ENCODE measurements at regions not wholly inside any gene's neighbourhood (a gene's known extent, or its start where the extent isn't known, plus 50 kb on each side); places are given as distances from the start of the nearest gene placed in this dataset.
A peak's percentile ranks its signal among the peaks of the same experiment; 100 is the strongest.

DNA sequence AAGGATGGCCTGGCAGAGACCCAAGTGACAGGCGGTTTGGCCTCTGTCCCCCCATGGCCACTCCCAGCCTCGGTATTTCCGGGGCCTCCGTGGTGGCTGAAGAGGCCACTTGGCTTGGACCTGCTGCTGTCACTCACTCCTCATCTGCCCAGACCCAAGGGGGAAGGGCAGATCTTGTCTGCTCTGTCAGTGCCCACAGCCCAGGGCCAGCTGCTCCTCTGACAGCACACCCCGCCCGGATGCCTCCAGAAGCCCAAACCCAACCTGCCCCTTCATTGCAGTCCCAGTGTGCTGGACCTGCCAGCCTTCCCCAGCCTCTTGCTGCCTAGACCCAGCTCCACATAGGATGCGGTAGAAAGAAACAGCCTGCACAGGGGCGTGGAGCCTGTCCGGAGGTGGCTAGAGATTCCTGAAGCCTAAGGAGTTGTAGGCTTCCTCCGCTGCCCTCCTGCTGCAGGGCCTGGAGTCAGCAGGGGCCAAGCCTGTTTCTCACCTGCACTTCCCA, 52.0 kb downstream of the MAGEF1 start:
- peak overlapping the region; percentile 2 for H3K18ac ChIP-seq (ENCODE audit: low read length)
- WGBS (ENCODE audit: extremely low coverage, insufficient coverage, low lambda C conversion rate): no CpG with 5 or more reads among the region's 10 CpGs
- no peaks in the 10 kb centered on the region for H3K36me3 ChIP-seq (ENCODE audit: control insufficient read depth, insufficient read depth, low read length)
- H3K4me1 ChIP-seq (ENCODE audit: control insufficient read depth, low read depth, low read length): peaks cover 14% of the 10 kb centered on the region
- no peak overlapping the region for H4K8ac ChIP-seq (ENCODE audit: low read depth, low read length)
- H3K79me1 ChIP-seq (ENCODE audit: low read length): no peaks in the 10 kb centered on the region
- H3K4ac ChIP-seq (ENCODE audit: low read depth, low read length): no peak overlapping the region
- peak overlapping the region; percentile 51 for H3K9ac ChIP-seq (ENCODE audit: low read length)
- H2BK15ac ChIP-seq (replicated peaks; ENCODE audit: low read depth): no peak overlapping the region
- DNase-seq: peak; percentile 79
- H3K4me3 ChIP-seq (ENCODE audit: low read length): no peak overlapping the region
- no peak overlapping the region for H3K4me2 ChIP-seq (ENCODE audit: low read length)
- peak overlapping the region; percentile 88 for H2AK5ac ChIP-seq (ENCODE audit: low read length)
- peak overlapping the region; percentile 83 for H3K56ac ChIP-seq (ENCODE audit: low read length)
- H3K79me2 ChIP-seq (ENCODE audit: control insufficient read depth, insufficient read depth, low read length): no peaks in the 10 kb centered on the region
- peak overlapping the region; percentile 91 for H2BK5ac ChIP-seq (ENCODE audit: low read length)
- peak overlapping the region; percentile 59 for H3K23ac ChIP-seq (ENCODE audit: low read length)
- H2BK120ac ChIP-seq (ENCODE audit: low read depth, low read length): peak overlapping the region; percentile 14
- H3K27ac ChIP-seq (ENCODE audit: low read depth, low read length): no peak overlapping the region
- H3K27me3 ChIP-seq (ENCODE audit: insufficient read depth, low read length, poor library complexity): no peaks in the 10 kb centered on the region
- H4K5ac ChIP-seq (ENCODE audit: low read length): no peak overlapping the region

DNA sequence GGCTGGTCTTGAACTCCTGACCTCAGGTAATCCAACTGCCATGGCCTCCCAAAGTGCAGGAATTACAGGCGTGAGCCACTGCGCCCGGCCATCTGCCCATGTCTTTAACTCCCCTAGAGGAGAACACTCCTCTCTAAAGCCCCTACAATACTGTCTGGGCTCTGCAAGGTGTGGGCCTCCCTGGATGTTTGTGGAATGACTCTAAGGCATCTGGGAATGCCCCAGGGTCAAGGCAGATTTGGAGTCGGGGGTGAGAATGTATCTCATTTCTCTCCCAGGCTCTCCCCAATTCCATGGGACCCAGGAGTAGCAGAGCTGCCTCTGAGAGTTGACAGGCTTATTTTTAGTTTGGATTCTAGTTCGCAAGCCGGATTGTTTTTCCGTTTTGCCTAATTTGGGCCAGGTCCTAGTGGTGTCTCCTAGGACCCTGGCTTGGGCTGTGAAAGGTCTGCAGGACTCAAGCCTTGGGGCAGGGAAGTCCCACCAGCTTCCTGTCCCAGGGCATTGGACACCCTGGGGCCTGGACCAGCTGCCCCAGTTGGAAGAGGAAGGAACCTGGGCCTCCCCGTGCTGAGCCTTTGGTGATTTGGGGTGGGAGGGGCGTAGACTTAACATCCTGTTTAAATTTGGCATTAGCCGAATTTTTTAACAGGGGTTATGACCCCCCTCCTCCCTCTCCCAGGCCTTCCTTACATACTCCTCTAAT, 53.5 kb downstream of the MAGEF1 start:
- Histone ChIP-seq H3K79me1 (ENCODE audit: low read length) (no peaks in the 10 kb centered on the region), H2BK15ac (replicated peaks; ENCODE audit: low read depth) (no peak overlapping the region), H2BK5ac (ENCODE audit: low read length) (no peak overlapping the region), H3K27ac (ENCODE audit: low read depth, low read length) (peak overlapping the region; percentile 69), H3K4me1 (ENCODE audit: control insufficient read depth, low read depth, low read length) (peaks cover 14% of the 10 kb centered on the region), H2BK120ac (ENCODE audit: low read depth, low read length) (no peak overlapping the region), H3K36me3 (ENCODE audit: control insufficient read depth, insufficient read depth, low read length) (no peaks in the 10 kb centered on the region), H3K4ac (ENCODE audit: low read depth, low read length) (peak overlapping the region; percentile 5), H3K79me2 (ENCODE audit: control insufficient read depth, insufficient read depth, low read length) (no peaks in the 10 kb centered on the region), H3K4me2 (ENCODE audit: low read length) (no peak overlapping the region), H3K23ac (ENCODE audit: low read length) (no peak overlapping the region), H2AK5ac (ENCODE audit: low read length) (no peak overlapping the region), H3K4me3 (ENCODE audit: low read length) (no peak overlapping the region), H4K8ac (ENCODE audit: low read depth, low read length) (no peak overlapping the region), H3K56ac (ENCODE audit: low read length) (peak overlapping the region; percentile 34), H4K5ac (ENCODE audit: low read length) (no peak overlapping the region), H3K27me3 (ENCODE audit: insufficient read depth, low read length, poor library complexity) (no peaks in the 10 kb centered on the region), H3K9ac (ENCODE audit: low read length) (no peak overlapping the region), H3K18ac (ENCODE audit: low read length) (peak overlapping the region; percentile 16)
- peak; percentile 77 for DNase-seq
- WGBS (ENCODE audit: extremely low coverage, insufficient coverage, low lambda C conversion rate): no CpG with 5 or more reads among the region's 10 CpGs

DNA sequence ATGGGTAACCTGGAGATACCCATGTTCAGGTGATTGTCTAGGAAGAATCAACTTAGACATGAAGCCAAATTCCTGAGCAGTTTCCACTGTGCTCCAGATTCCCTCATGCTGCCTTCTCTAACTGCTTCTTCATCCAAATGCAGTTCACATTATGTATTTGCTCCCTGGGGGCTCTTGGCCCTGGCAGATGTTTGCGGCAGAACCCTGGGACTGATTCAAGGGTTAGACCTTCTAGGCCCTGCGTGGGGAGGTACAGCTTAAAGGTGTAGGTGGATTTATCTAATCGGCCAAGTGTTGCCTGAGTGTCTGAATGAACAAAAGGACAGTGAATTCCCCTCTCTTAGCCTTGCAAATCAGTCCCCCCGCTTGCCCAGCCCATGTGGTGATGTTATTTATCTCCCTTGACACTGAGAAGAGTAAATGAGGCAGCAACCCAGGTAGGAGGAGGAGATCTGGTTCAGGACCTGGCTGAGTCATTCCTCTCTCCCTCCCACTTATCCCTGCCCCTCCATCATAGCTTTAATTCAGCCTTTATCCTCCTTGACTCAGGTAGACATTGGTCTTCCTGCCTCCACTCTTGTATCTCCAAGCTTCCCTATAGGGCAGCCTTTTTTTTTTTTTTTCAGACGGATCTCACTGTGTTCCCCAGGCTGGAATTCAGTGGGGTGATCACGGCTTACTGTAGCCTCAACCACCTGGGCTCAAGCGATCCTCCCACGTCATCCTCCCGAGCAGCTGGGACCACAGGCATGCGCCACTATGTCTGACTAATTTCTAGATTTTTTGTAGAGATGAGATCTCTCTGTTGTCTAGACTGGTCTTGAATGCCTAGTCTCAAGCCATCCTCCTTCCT, 54.8 kb downstream of the MAGEF1 start:
- Histone ChIP-seq H3K36me3 (ENCODE audit: control insufficient read depth, insufficient read depth, low read length) (no peaks in the 10 kb centered on the region), H3K4me2 (ENCODE audit: low read length) (no peak overlapping the region)
- peak; percentile 67 for DNase-seq

DNA sequence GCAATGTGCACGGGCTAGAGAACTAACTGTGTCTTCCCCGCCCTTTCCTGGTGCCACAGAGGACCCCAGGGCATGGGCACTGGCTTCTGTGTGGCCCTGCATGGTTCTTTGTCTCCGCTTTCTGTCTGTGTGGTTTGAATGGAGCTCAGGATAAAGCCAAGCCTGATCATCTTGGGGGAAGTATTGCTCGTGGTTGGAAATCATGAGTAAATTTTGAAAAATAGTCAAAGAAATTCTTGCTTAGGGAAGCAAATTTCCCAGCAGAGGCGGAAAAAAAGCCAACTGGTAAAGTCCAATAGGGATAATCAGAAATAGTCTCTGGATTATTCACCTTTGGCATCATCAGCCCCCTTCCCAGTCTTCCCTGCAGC, 55.4 kb downstream of the MAGEF1 start:
- Histone ChIP-seq H3K4me1 (ENCODE audit: control insufficient read depth, low read depth, low read length) (peaks cover 14% of the 10 kb centered on the region), H3K27ac (ENCODE audit: low read depth, low read length) (no peak overlapping the region)
- WGBS (ENCODE audit: extremely low coverage, insufficient coverage, low lambda C conversion rate): no CpG with 5 or more reads among the region's 5 CpGs

More for the DNA sequence above, 54.8 kb downstream of the MAGEF1 start:
- Histone ChIP-seq H3K79me1 (ENCODE audit: low read length) (no peaks in the 10 kb centered on the region), H4K5ac (ENCODE audit: low read length) (no peak overlapping the region), H3K79me2 (ENCODE audit: control insufficient read depth, insufficient read depth, low read length) (no peaks in the 10 kb centered on the region), H4K8ac (ENCODE audit: low read depth, low read length) (no peak overlapping the region), H2BK15ac (replicated peaks; ENCODE audit: low read depth) (peak overlapping the region; percentile 3), H3K27ac (ENCODE audit: low read depth, low read length) (no peak overlapping the region), H2AK5ac (ENCODE audit: low read length) (peak overlapping the region; percentile 24), H3K4me1 (ENCODE audit: control insufficient read depth, low read depth, low read length) (peaks cover 14% of the 10 kb centered on the region), H3K4me3 (ENCODE audit: low read length) (no peak overlapping the region), H3K18ac (ENCODE audit: low read length) (peak overlapping the region; percentile 23), H2BK120ac (ENCODE audit: low read depth, low read length) (peak overlapping the region; percentile 30), H3K27me3 (ENCODE audit: insufficient read depth, low read length, poor library complexity) (no peaks in the 10 kb centered on the region), H3K4ac (ENCODE audit: low read depth, low read length) (no peak overlapping the region), H3K23ac (ENCODE audit: low read length) (no peak overlapping the region), H3K56ac (ENCODE audit: low read length) (peak overlapping the region; percentile 62), H3K9ac (ENCODE audit: low read length) (no peak overlapping the region), H2BK5ac (ENCODE audit: low read length) (no peak overlapping the region)
- WGBS (ENCODE audit: extremely low coverage, insufficient coverage, low lambda C conversion rate): no CpG with 5 or more reads among the region's 10 CpGs

DNA sequence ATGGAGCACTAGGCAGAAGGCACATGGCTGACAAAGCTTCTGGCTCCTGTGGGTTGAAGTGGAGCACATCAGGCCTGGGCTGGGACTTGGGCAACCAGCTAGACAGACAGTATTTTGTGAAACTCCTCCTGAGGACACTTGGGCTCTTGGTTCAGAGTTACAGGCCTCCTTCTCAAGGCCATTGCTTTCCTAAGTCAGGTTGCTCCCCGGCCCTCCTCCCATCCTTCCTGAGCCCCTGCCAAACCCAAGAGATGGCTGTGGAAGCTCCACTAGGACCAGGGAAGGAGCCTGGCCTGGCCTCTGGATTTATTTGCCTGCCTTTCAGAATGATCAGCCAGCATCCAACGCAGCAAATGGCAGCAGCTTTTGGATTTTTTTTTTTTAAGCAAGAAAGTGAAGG, 56.3 kb downstream of the MAGEF1 start:
- Histone ChIP-seq H3K9ac (ENCODE audit: low read length) (no peak overlapping the region), H2BK15ac (replicated peaks; ENCODE audit: low read depth) (no peak overlapping the region), H4K8ac (ENCODE audit: low read depth, low read length) (no peak overlapping the region), H3K27ac (ENCODE audit: low read depth, low read length) (no peak overlapping the region), H3K36me3 (ENCODE audit: control insufficient read depth, insufficient read depth, low read length) (no peaks in the 10 kb centered on the region), H4K5ac (ENCODE audit: low read length) (no peak overlapping the region), H3K18ac (ENCODE audit: low read length) (no peak overlapping the region), H3K79me1 (ENCODE audit: low read length) (no peaks in the 10 kb centered on the region), H3K79me2 (ENCODE audit: control insufficient read depth, insufficient read depth, low read length) (no peaks in the 10 kb centered on the region), H3K4me3 (ENCODE audit: low read length) (no peak overlapping the region), H3K23ac (ENCODE audit: low read length) (no peak overlapping the region), H3K56ac (ENCODE audit: low read length) (no peak overlapping the region), H3K4ac (ENCODE audit: low read depth, low read length) (no peak overlapping the region), H3K27me3 (ENCODE audit: insufficient read depth, low read length, poor library complexity) (no peaks in the 10 kb centered on the region), H3K4me1 (ENCODE audit: control insufficient read depth, low read depth, low read length) (peaks cover 14% of the 10 kb centered on the region), H2BK120ac (ENCODE audit: low read depth, low read length) (no peak overlapping the region), H3K4me2 (ENCODE audit: low read length) (no peak overlapping the region), H2AK5ac (ENCODE audit: low read length) (no peak overlapping the region), H2BK5ac (ENCODE audit: low read length) (no peak overlapping the region)
- no CpG with 5 or more reads among the region's 2 CpGs for WGBS (ENCODE audit: extremely low coverage, insufficient coverage, low lambda C conversion rate)
- DNase-seq: no peak

More for the DNA sequence above, 55.4 kb downstream of the MAGEF1 start:
- no peak overlapping the region for H2AK5ac ChIP-seq (ENCODE audit: low read length)
- no peak overlapping the region for H3K23ac ChIP-seq (ENCODE audit: low read length)
- no peak overlapping the region for H3K9ac ChIP-seq (ENCODE audit: low read length)
- no peak overlapping the region for H4K5ac ChIP-seq (ENCODE audit: low read length)
- H3K4me3 ChIP-seq (ENCODE audit: low read length): no peak overlapping the region
- H2BK120ac ChIP-seq (ENCODE audit: low read depth, low read length): no peak overlapping the region
- H3K36me3 ChIP-seq (ENCODE audit: control insufficient read depth, insufficient read depth, low read length): no peaks in the 10 kb centered on the region
- no peak overlapping the region for H2BK5ac ChIP-seq (ENCODE audit: low read length)
- H3K56ac ChIP-seq (ENCODE audit: low read length): peak overlapping the region; percentile 62
- H3K4ac ChIP-seq (ENCODE audit: low read depth, low read length): no peak overlapping the region
- H2BK15ac ChIP-seq (replicated peaks; ENCODE audit: low read depth): no peak overlapping the region
- no peaks in the 10 kb centered on the region for H3K27me3 ChIP-seq (ENCODE audit: insufficient read depth, low read length, poor library complexity)
- H3K79me2 ChIP-seq (ENCODE audit: control insufficient read depth, insufficient read depth, low read length): no peaks in the 10 kb centered on the region
- no peak overlapping the region for H4K8ac ChIP-seq (ENCODE audit: low read depth, low read length)
- peak overlapping the region; percentile 23 for H3K18ac ChIP-seq (ENCODE audit: low read length)
- DNase-seq: no peak
- no peaks in the 10 kb centered on the region for H3K79me1 ChIP-seq (ENCODE audit: low read length)
- no peak overlapping the region for H3K4me2 ChIP-seq (ENCODE audit: low read length)

All from mesendoderm (in vitro differentiated cells).